Lung (tissue), 11 donors: ENCODE measurements at regions not wholly inside any gene's neighbourhood (a gene's known extent, or its start where the extent isn't known, plus 50 kb on each side); places are given as distances from the start of the nearest gene placed in this dataset.

Experiments
- ATAC-seq: fragments of 200-7000 bp; cut with Tn5 transposase; one replicate; pipeline ENCODE4 v1.9.1; 2020; ENCODE audit warnings: moderate number of reproducible peaks; ENCODE audit not compliant: insufficient read depth, low FRiP score
- DNase-seq, 3 donors: peaks; one replicate each; pipeline ENCODE4 v3.0.0-alpha.2; 2013 to 2017
- H3K27ac ChIP-seq, 2 donors: one replicate each; pipeline ENCODE4 v1.5.1; 2013; ENCODE audit warnings: mild to moderate bottlenecking in 2 of 2, moderate library complexity in 2 of 2, control low read depth in 1 of 2, inconsistent platforms in 1 of 2, low read depth in 1 of 2, low read length in 1 of 2
- H3K27me3 ChIP-seq, 3 donors: one replicate each; pipeline ENCODE4 v1.5.1; 2013; ENCODE audit warnings: low read length in 2 of 3; ENCODE audit not compliant: control insufficient read depth in 3 of 3, insufficient read depth in 3 of 3
- H3K36me3 ChIP-seq, 4 donors: one replicate each; pipeline ENCODE4 v1.5.1; 2013; ENCODE audit warnings: low read length in 4 of 4, mild to moderate bottlenecking in 1 of 4, moderate library complexity in 1 of 4; ENCODE audit not compliant: control insufficient read depth in 4 of 4, insufficient read depth in 4 of 4
- H3K4me1 ChIP-seq, 5 donors: one replicate each; pipeline ENCODE4 v1.5.1; 2013; ENCODE audit warnings: low read length in 5 of 5, mild to moderate bottlenecking in 2 of 5, moderate library complexity in 1 of 5; ENCODE audit not compliant: control insufficient read depth in 5 of 5, insufficient read depth in 5 of 5
- H3K4me3 ChIP-seq: one replicate; pipeline ENCODE4 v1.5.1; 2013; ENCODE audit warnings: mild to moderate bottlenecking, control low read depth, moderate library complexity
- H3K9ac ChIP-seq, 2 donors: one replicate each; pipeline ENCODE4 v1.5.1; 2013; ENCODE audit warnings: low read length in 2 of 2, control low read depth in 1 of 2; ENCODE audit not compliant: insufficient read depth in 1 of 2
- H3K9me3 ChIP-seq, 4 donors: one replicate each; pipeline ENCODE4 v1.5.1; 2013; ENCODE audit warnings: low read length in 3 of 4, mild to moderate bottlenecking in 1 of 4, moderate library complexity in 1 of 4; ENCODE audit not compliant: control insufficient read depth in 4 of 4, insufficient read depth in 3 of 4
- WGBS, 2 donors: extraction: QIAGEN DNeasy Blood & Tissue Kit; methylation state at CpG; one replicate each; pipeline ENCODE4 v1.1.7; 2013; 5-methylcytosine and 5-hydroxymethylcytosine counted together
- TF ChIP-seq, protein P1 (sequence below): IDR thresholded peaks from 2 replicates; pipeline ENCODE4 v1.5.1; 2012; ENCODE audit warnings: mild to moderate bottlenecking; ENCODE audit errors: control extremely low read depth, extremely low read depth
- donor health status: control.
- donor health status: control.
- donor health status: Bipolar disorder and iron deficiency.
- donor health status: healthy.
- donor health status: DM: yes; HTN: yes; CAD: no.

GRCh38 chr2:224175538-224175937 is 136.5 kb upstream of the SERPINE2 start:
- Histone ChIP-seq H3K9me3 (peaks cover 0 to 1% (median 0%) of the 10 kb centered on the region in 4 donors), H3K4me3 (no peak overlapping the region), H3K4me1 (peaks cover 0 to 5% (median 0%) of the 10 kb centered on the region in 5 donors), H3K36me3 (no peaks in the 10 kb centered on the region), H3K27me3 (no peaks in the 10 kb centered on the region), H3K27ac (no peak overlapping the region), H3K9ac (no peak overlapping the region)
- TF ChIP-seq, protein P1, sequence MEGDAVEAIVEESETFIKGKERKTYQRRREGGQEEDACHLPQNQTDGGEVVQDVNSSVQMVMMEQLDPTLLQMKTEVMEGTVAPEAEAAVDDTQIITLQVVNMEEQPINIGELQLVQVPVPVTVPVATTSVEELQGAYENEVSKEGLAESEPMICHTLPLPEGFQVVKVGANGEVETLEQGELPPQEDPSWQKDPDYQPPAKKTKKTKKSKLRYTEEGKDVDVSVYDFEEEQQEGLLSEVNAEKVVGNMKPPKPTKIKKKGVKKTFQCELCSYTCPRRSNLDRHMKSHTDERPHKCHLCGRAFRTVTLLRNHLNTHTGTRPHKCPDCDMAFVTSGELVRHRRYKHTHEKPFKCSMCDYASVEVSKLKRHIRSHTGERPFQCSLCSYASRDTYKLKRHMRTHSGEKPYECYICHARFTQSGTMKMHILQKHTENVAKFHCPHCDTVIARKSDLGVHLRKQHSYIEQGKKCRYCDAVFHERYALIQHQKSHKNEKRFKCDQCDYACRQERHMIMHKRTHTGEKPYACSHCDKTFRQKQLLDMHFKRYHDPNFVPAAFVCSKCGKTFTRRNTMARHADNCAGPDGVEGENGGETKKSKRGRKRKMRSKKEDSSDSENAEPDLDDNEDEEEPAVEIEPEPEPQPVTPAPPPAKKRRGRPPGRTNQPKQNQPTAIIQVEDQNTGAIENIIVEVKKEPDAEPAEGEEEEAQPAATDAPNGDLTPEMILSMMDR, result no peak
- whole genome bisulfite sequencing, 2 donors, result 60 to 63% methylated on average over 2 of the region's 2 CpGs
- no peak for DNase-seq
- no peak for ATAC-seq

DNA sequence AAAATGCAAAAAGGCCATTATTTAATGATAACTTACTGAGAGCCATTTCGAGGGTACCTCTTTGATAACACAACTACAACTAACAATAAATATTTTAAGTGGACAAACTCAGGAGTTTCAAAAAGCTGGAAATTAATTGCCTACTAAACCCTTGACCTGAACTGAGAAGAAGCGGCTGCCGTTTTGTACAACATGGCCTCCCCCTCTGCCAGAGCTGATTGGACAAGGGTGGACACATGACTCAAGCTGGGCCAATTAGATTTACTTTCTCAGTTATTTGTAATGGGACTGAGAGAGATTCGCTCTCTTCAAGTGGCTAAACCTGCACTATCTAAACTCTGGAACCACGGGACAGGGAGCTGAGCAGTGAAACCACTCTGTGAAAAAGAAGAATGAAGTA is 135.9 kb upstream of the SERPINE2 start:
- Histone ChIP-seq H3K36me3 (no peaks in the 10 kb centered on the region), H3K27ac (no peak overlapping the region), H3K4me3 (no peak overlapping the region), H3K9ac (no peak overlapping the region), H3K9me3 (peaks cover 0 to 1% (median 0%) of the 10 kb centered on the region in 4 donors), H3K4me1 (peaks cover 0 to 5% (median 0%) of the 10 kb centered on the region in 5 donors), H3K27me3 (no peaks in the 10 kb centered on the region)
- ATAC-seq (no peak), DNase-seq (no peak)
- TF ChIP-seq, protein P1, result no peak
- 93 to 96% methylated on average over 5 of the region's 5 CpGs for WGBS, 2 donors

DNA sequence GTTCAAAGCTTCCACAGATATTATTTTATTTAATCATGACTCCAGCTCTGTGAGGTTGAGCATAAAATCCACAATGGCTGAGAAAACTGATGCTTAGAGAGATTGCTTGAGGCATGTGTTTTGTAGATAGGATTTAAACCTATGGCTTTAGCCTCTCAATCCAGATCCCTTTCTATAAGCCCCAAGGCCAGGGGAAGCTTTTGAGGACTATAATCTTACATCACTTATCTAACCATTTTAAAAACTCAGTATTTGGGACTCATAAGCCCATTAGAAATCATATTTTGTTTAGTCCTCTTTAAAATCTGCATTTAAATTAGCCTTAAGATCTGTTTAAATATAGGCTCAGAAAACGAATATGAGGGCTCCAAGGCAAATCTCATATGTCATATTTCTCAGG is 135.4 kb upstream of the SERPINE2 start:
- Histone ChIP-seq H3K27ac (no peak overlapping the region), H3K4me3 (no peak overlapping the region), H3K36me3 (no peaks in the 10 kb centered on the region), H3K27me3 (no peaks in the 10 kb centered on the region), H3K4me1 (peaks cover 0 to 5% (median 0%) of the 10 kb centered on the region in 5 donors), H3K9ac (no peak overlapping the region), H3K9me3 (peaks cover 0 to 1% (median 0%) of the 10 kb centered on the region in 4 donors)
- 74 to 77% methylated on average over 1 of the region's 1 CpG for WGBS, 2 donors
- ATAC-seq (no peak), DNase-seq (no peak)
- TF ChIP-seq, protein P1, result no peak

- no peak overlapping the region for H3K27ac ChIP-seq
- WGBS, 2 donors, result 70 to 86% methylated on average over 3 of the region's 3 CpGs
- H3K4me3 ChIP-seq, result no peak overlapping the region
- H3K27me3 ChIP-seq, result no peaks in the 10 kb centered on the region
- H3K36me3 ChIP-seq, result no peaks in the 10 kb centered on the region
- no peak for DNase-seq
- peaks cover 0 to 1% (median 0%) of the 10 kb centered on the region in 4 donors for H3K9me3 ChIP-seq
- TF ChIP-seq, protein P1, result no peak
- H3K4me1 ChIP-seq, result peaks cover 0 to 5% (median 0%) of the 10 kb centered on the region in 5 donors
- no peak overlapping the region for H3K9ac ChIP-seq
- no peak for ATAC-seq
Measured at GRCh38 chr2:224173933-224174332, 134.8 kb upstream of the SERPINE2 start.
